ENCODE measurements at regions not wholly inside any gene's neighbourhood (a gene's known extent, or its start where the extent isn't known, plus 50 kb on each side); places are given as distances from the start of the nearest gene placed in this dataset.
A peak's percentile ranks its signal among the peaks of the same experiment; 100 is the strongest.

GRCh38 chr1:227374846-227375245, 56.6 kb upstream of the CDC42BPA start:
- 6 to 100% (median 50%) methylated on average over 1 of the region's 1 CpG; no CpG with 5 or more reads in 1 of the 10 experiments for WGBS, 10 experiments
- Histone ChIP-seq H3K4me1 (replicated peaks in 1 of 2) (peaks cover 12 to 13% of the 10 kb centered on the region in 2 donors), H3K27ac (no peak overlapping the region), H3K4me3 (no peak overlapping the region)
- in situ Hi-C loops (cut with MboI; ENCODE audit: low pct_unique_long_range_greater_than_20kb in 2 of 9, low sequenced_read_pairs in 9 of 9, unreplicated experiment in 9 of 9): no loop called here
- no peak for ATAC-seq (replicated peaks in 6 of 8)

GRCh38 chr1:227372726-227373130, 54.4 kb upstream of the CDC42BPA start:
- in situ Hi-C loops (cut with MboI; ENCODE audit: low pct_unique_long_range_greater_than_20kb in 2 of 9, low sequenced_read_pairs in 9 of 9, unreplicated experiment in 9 of 9): no loop called here
- Histone ChIP-seq H3K4me3 (no peak overlapping the region), H3K27ac (no peak overlapping the region), H3K4me1 (replicated peaks in 1 of 2) (peaks cover 21% of the 10 kb centered on the region in 2 donors)
- 50 to 100% (median 88%) methylated on average over 1 of the region's 1 CpG; no CpG with 5 or more reads in 2 of the 10 experiments for WGBS, 10 experiments
- peak in 5 of 8 experiments; percentile 6 to 64 (median 27) for ATAC-seq (replicated peaks in 6 of 8)

- H3K4me1 ChIP-seq (replicated peaks in 1 of 2): peaks cover 21% of the 10 kb centered on the region in 2 donors
- in situ Hi-C loops (cut with MboI; ENCODE audit: low pct_unique_long_range_greater_than_20kb in 2 of 9, low sequenced_read_pairs in 9 of 9, unreplicated experiment in 9 of 9): no loop called here
- no peak overlapping the region for H3K4me3 ChIP-seq
- ATAC-seq (replicated peaks in 6 of 8): peak; percentile 57 to 93 (median 78)
- peak overlapping the region in 1 of 2 donors; percentile 9 for H3K27ac ChIP-seq
- WGBS, 10 experiments: 17 to 85% (median 60%) methylated on average over 2 to 9 of the region's 10 CpGs; no CpG with 5 or more reads in 1 of the 10 experiments
Measured at GRCh38 chr1:227370533-227371254, 52.4 kb upstream of the CDC42BPA start.

GRCh38 chr1:227369102-227369760, 50.9 kb upstream of the CDC42BPA start:
- no peak for ATAC-seq (replicated peaks in 6 of 8)
- WGBS, 10 experiments: 30 to 72% (median 54%) methylated on average over 1 to 6 of the region's 6 CpGs
- Histone ChIP-seq H3K4me1 (replicated peaks in 1 of 2) (peaks cover 21% of the 10 kb centered on the region in 2 donors), H3K27ac (no peak overlapping the region), H3K4me3 (no peak overlapping the region)
- in situ Hi-C loops (cut with MboI; ENCODE audit: low pct_unique_long_range_greater_than_20kb in 2 of 9, low sequenced_read_pairs in 9 of 9, unreplicated experiment in 9 of 9): no loop called here

Measured in motor neuron (in vitro differentiated cells).